DOHH2 (cell line): ENCODE measurements at regions not wholly inside any gene's neighbourhood (a gene's known extent, or its start where the extent isn't known, plus 50 kb on each side); places are given as distances from the start of the nearest gene placed in this dataset.

Experiments
- H3F3A ChIP-seq: fragments of 200-600 bp; sonication (generic), shearing (Covaris generic); 2 replicates; pipeline ENCODE4 v1.6.0; 2016; ENCODE audit warnings: antibody characterized with exemption, mild to moderate bottlenecking; ENCODE audit not compliant: control insufficient read depth, insufficient read depth
- H3K27ac ChIP-seq: fragments of 200-600 bp; sonication (generic); 2 replicates; pipeline ENCODE4 v1.5.1; 2014; ENCODE audit warnings: low read depth, mild to moderate bottlenecking, low read length, moderate library complexity
- H3K27me3 ChIP-seq: fragments of 200-600 bp; sonication (generic); 2 replicates; pipeline ENCODE4 v1.6.1; 2014; ENCODE audit warnings: mild to moderate bottlenecking, low read length, mixed read lengths; ENCODE audit not compliant: control insufficient read depth
- H3K36me3 ChIP-seq: fragments of 200-600 bp; sonication (generic); 2 replicates; pipeline ENCODE4 v1.6.1; 2014; ENCODE audit warnings: mild to moderate bottlenecking, low read length, moderate library complexity, mixed read lengths; ENCODE audit not compliant: control insufficient read depth
- H3K4me1 ChIP-seq: fragments of 200-600 bp; sonication (generic); 2 replicates; pipeline ENCODE4 v1.6.1; 2014; ENCODE audit warnings: mild to moderate bottlenecking, low read length, mixed read lengths; ENCODE audit not compliant: control insufficient read depth
- H3K4me2 ChIP-seq: fragments of 200-600 bp; sonication (generic); 2 replicates; pipeline ENCODE4 v1.6.0; 2014; ENCODE audit warnings: mild to moderate bottlenecking, low read length, moderate library complexity
- H3K4me3 ChIP-seq: fragments of 200-600 bp; sonication (generic); 2 replicates; pipeline ENCODE4 v1.5.1; 2014; ENCODE audit warnings: mild to moderate bottlenecking, low read length, mixed read lengths
- H3K79me2 ChIP-seq: fragments of 200-600 bp; sonication (generic); 2 replicates; pipeline ENCODE4 v1.6.1; 2014; ENCODE audit warnings: mild to moderate bottlenecking, low read length, mixed read lengths; ENCODE audit not compliant: control insufficient read depth
- H3K9me2 ChIP-seq: fragments of 200-600 bp; sonication (generic); replicated peaks from 2 replicates; pipeline ENCODE4 v1.6.1; 2014; ENCODE audit warnings: mild to moderate bottlenecking, low read length, mixed read lengths; ENCODE audit not compliant: control insufficient read depth
- H3K9me3 ChIP-seq: fragments of 200-600 bp; sonication (generic); 2 replicates; pipeline ENCODE4 v1.6.1; 2014; ENCODE audit warnings: antibody characterized with exemption, low read length, mixed read lengths; ENCODE audit not compliant: control insufficient read depth, insufficient read depth
- H4K20me1 ChIP-seq: fragments of 200-600 bp; sonication (generic); 2 replicates; pipeline ENCODE4 v1.6.0; 2014; ENCODE audit warnings: low read depth, mild to moderate bottlenecking, antibody characterized with exemption, low read length, moderate library complexity; ENCODE audit not compliant: control insufficient read depth, insufficient read depth
- EZH2phosphoT487 ChIP-seq: fragments of 200-600 bp; sonication (generic); IDR thresholded peaks from 2 replicates; pipeline ENCODE4 v1.6.1; 2017; ENCODE audit warnings: borderline replicate concordance, mild to moderate bottlenecking, antibody characterized with exemption, low read length, moderate library complexity, mixed read lengths
- TF ChIP-seq, protein P1 (sequence below): fragments of 200-600 bp; sonication (generic); IDR thresholded peaks from one replicate; pipeline ENCODE4 v1.5.1; 2014; ENCODE audit warnings: antibody characterized with exemption, mild to moderate bottlenecking, low read depth, low read length; ENCODE audit not compliant: poor library complexity, severe bottlenecking

DNA sequence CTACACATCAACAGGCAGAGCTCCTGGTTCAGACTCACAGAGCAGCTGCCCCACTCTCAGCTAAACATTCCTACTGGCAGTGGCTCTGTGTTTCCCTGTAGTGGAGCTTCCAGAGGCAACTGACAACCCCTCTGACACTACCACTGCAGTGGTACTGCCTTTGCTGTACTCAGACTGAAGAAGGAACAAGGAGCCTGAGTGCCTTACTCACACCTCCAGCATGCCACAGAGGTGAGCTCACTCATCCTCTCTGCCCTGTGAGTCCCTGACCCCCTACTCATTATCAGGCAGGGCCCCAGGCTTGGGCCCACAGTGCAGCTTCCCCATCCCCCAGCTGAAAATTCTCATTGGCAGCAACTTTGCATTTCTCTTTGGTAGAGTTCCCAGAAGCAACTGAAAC lies 240.5 kb upstream of the POF1B start:
- H3K4me1 ChIP-seq: no peaks in the 10 kb centered on the region
- no peak overlapping the region for H3K4me2 ChIP-seq
- no peaks in the 10 kb centered on the region for H3K79me2 ChIP-seq
- H3K9me3 ChIP-seq: no peaks in the 10 kb centered on the region
- no peaks in the 10 kb centered on the region for H3F3A ChIP-seq
- no peaks in the 10 kb centered on the region for H3K9me2 ChIP-seq
- no peaks in the 10 kb centered on the region for H4K20me1 ChIP-seq
- no peaks in the 10 kb centered on the region for H3K36me3 ChIP-seq
- H3K27me3 ChIP-seq: no peaks in the 10 kb centered on the region
- H3K27ac ChIP-seq: no peak overlapping the region
- TF ChIP-seq EZH2phosphoT487: no peak
- no peak overlapping the region for H3K4me3 ChIP-seq

DNA sequence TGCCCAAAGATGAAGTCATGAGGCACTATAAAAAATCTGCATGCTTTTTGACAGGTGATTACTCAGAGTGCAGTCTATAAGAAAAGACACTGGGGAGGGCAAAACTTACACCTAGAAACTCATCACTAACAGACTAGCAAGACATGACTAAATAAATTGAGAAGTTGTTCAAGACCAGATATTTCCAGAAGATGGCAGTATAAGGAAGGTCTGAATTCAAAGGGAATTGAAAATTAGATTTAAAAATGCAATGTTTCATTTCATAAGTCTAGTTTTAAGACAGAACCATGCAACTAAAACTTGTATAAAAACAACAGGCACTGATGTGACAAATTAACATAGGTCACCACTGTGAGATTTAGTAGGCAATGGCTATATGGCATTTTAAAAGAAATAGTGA lies 232.5 kb upstream of the POF1B start:
- Histone ChIP-seq H3K9me2 (no peaks in the 10 kb centered on the region), H3K4me3 (no peak overlapping the region), H3K4me2 (no peak overlapping the region), H3K27me3 (no peaks in the 10 kb centered on the region), H4K20me1 (no peaks in the 10 kb centered on the region), H3K27ac (no peak overlapping the region), H3F3A (no peaks in the 10 kb centered on the region), H3K9me3 (no peaks in the 10 kb centered on the region), H3K79me2 (no peaks in the 10 kb centered on the region), H3K4me1 (no peaks in the 10 kb centered on the region), H3K36me3 (no peaks in the 10 kb centered on the region)
- TF ChIP-seq, protein P1, sequence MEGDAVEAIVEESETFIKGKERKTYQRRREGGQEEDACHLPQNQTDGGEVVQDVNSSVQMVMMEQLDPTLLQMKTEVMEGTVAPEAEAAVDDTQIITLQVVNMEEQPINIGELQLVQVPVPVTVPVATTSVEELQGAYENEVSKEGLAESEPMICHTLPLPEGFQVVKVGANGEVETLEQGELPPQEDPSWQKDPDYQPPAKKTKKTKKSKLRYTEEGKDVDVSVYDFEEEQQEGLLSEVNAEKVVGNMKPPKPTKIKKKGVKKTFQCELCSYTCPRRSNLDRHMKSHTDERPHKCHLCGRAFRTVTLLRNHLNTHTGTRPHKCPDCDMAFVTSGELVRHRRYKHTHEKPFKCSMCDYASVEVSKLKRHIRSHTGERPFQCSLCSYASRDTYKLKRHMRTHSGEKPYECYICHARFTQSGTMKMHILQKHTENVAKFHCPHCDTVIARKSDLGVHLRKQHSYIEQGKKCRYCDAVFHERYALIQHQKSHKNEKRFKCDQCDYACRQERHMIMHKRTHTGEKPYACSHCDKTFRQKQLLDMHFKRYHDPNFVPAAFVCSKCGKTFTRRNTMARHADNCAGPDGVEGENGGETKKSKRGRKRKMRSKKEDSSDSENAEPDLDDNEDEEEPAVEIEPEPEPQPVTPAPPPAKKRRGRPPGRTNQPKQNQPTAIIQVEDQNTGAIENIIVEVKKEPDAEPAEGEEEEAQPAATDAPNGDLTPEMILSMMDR: peak; percentile 29
- no peak for TF ChIP-seq EZH2phosphoT487

DNA sequence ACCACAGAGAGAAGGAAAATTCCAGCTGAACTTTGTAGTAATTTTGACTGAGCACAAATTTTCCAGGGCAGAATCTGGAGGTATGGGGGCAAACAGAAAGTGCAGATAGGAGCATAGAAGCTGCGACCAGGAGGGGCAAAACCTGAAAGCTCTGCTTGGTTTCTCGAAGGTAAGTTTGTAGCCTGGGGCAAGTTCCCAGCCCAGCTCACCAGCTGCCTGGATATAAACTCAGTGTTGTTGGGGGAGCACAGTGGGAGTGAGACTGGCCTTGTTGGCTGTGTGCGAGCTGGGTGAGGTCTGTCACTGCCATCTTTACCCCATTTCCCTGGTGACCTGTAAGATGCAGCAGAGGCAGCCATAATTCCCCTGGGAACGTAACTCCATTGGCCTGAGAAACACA lies 213.5 kb upstream of the POF1B start:
- Histone ChIP-seq H3K4me1 (no peaks in the 10 kb centered on the region), H3K36me3 (no peaks in the 10 kb centered on the region), H3K4me2 (no peak overlapping the region), H3K9me3 (no peaks in the 10 kb centered on the region), H3K27ac (no peak overlapping the region), H3K79me2 (no peaks in the 10 kb centered on the region), H3K4me3 (no peak overlapping the region), H3K27me3 (no peaks in the 10 kb centered on the region), H3K9me2 (no peaks in the 10 kb centered on the region), H4K20me1 (no peaks in the 10 kb centered on the region), H3F3A (no peaks in the 10 kb centered on the region)
- TF ChIP-seq EZH2phosphoT487: no peak

DNA sequence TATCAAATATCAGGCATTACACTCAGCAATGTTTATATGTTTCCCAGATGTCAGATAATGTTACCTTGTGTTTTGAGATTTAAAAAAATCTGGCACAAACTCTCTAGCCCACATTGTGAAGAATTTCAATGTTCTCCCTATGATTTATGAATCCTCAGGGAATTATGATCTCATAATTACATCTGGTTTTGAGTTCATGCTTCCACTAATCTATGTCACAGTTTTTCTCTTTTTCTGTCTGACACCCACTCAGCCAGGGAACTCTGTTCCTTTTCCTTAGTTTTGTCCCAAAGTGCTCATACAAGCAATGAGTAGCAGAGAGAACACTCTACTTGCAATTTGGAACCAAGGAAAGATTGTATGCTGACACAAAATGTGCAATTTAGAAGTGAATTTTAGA lies 212.1 kb upstream of the POF1B start:
- Histone ChIP-seq H3K27ac (no peak overlapping the region), H3K9me3 (no peaks in the 10 kb centered on the region), H3K9me2 (no peaks in the 10 kb centered on the region), H3K4me2 (no peak overlapping the region), H3K4me1 (no peaks in the 10 kb centered on the region), H3F3A (no peaks in the 10 kb centered on the region), H3K79me2 (no peaks in the 10 kb centered on the region), H3K4me3 (no peak overlapping the region), H3K27me3 (no peaks in the 10 kb centered on the region), H3K36me3 (no peaks in the 10 kb centered on the region), H4K20me1 (no peaks in the 10 kb centered on the region)
- TF ChIP-seq, protein P1: no peak
- TF ChIP-seq EZH2phosphoT487: no peak
